HepG2 (cell line): ENCODE measurements at regions not wholly inside any gene's neighbourhood (a gene's known extent, or its start where the extent isn't known, plus 50 kb on each side); places are given as distances from the start of the nearest gene placed in this dataset.

Experiments used
- ATAC-seq: fragments of 200-7000 bp; cut with Tn5 transposase; 3 replicates; pipeline ENCODE4 v1.9.1; 2020; ENCODE audit warnings: mild to moderate bottlenecking, moderate library complexity
- BruUV-seq: library from RNA; stranded (reverse); fragments of 400-500 nt; replicated peaks from 2 replicates; lab custom pipeline; 2021; lab: Mats Ljungman, UMichigan
- CTCF ChIA-PET: fragments of 300-600 bp; formaldehyde crosslinking; extraction: SDS; loops from one replicate; lab custom pipeline; 2021; ENCODE audit warnings: low total read pairs, inconsistent platforms, low intra/inter-chr PET ratio; lab: Yijun Ruan, JAX
- POLR2A ChIA-PET: fragments of 350-600 bp; sonication (Branson Sonifier 250); formaldehyde crosslinking; loops from one replicate; lab custom pipeline; 2020; ENCODE audit warnings: antibody characterized with exemption, inconsistent platforms; lab: Yijun Ruan, JAX
- DNase-seq: peaks from one replicate; pipeline ENCODE4 v3.0.0-alpha.2; 2015; ENCODE audit warnings: low spot score
- FAIRE-seq: peaks from 3 replicates; lab custom pipeline; 2011; peaks lifted over from hg19 to GRCh38; lab: Jason Lieb, UNC
- H2AFZ ChIP-seq: one replicate; pipeline ENCODE4 v1.6.1; 2011; ENCODE audit warnings: low read length, inconsistent platforms
- H3K27ac ChIP-seq: fragments of 300-600 bp; 3 replicates; pipeline ENCODE4 v1.8.0; 2011; ENCODE audit warnings: mixed run types, mild to moderate bottlenecking, mixed read lengths, low read length, inconsistent platforms; ENCODE audit not compliant: insufficient read depth; ENCODE audit errors: extremely low read length
- H3K27me3 ChIP-seq, 2 experiments: fragments of 200-600 bp in 1 of 2; 2 replicates in 1 of 2; 3 replicates in 1 of 2; pipeline versions ENCODE4 v1.6.0 to v1.8.0; 2011; ENCODE audit warnings: low read length in 2 of 2, mild to moderate bottlenecking in 2 of 2, moderate library complexity in 2 of 2, inconsistent platforms in 1 of 2; ENCODE audit not compliant: insufficient read depth in 2 of 2, control insufficient read depth in 1 of 2
- H3K36me3 ChIP-seq, 2 experiments: fragments of 200-600 bp in 1 of 2; replicated peaks in 1 of 2; 2 replicates in 1 of 2; 3 replicates in 1 of 2; pipeline versions ENCODE4 v1.5.1 to v1.8.0; 2011; ENCODE audit warnings: low read length in 2 of 2, inconsistent platforms in 1 of 2; ENCODE audit not compliant: insufficient read depth in 2 of 2, control insufficient read depth in 1 of 2
- H3K4me1 ChIP-seq: 2 replicates; pipeline ENCODE4 v1.5.1; 2012; ENCODE audit warnings: low read length, inconsistent platforms; ENCODE audit not compliant: insufficient read depth
- H3K4me2 ChIP-seq: 2 replicates; pipeline ENCODE4 v1.6.0; 2011; ENCODE audit warnings: low read depth, low read length, inconsistent platforms
- H3K4me3 ChIP-seq, 3 experiments: fragments of 200-600 bp in 1 of 3; sonication (generic), shearing (Covaris generic) in 1 of 3; replicated peaks in 1 of 3; 2 replicates each; pipeline ENCODE4 v1.5.1; 2011 to 2016; ENCODE audit warnings: low read length in 3 of 3, inconsistent platforms in 2 of 3, low read depth in 2 of 3, mild to moderate bottlenecking in 2 of 3, control low read depth in 1 of 3, mixed read lengths in 1 of 3; ENCODE audit not compliant: insufficient read depth in 1 of 3
- H3K79me2 ChIP-seq: one replicate; pipeline ENCODE4 v1.6.1; 2011; ENCODE audit warnings: low read length, inconsistent platforms; ENCODE audit not compliant: insufficient read depth
- H3K9ac ChIP-seq: 2 replicates; pipeline ENCODE4 v1.6.0; 2011; ENCODE audit warnings: mild to moderate bottlenecking, low read depth, low read length, inconsistent platforms; ENCODE audit not compliant: insufficient read depth
- H3K9me3 ChIP-seq: 2 replicates; pipeline ENCODE4 v1.5.1; 2012; ENCODE audit warnings: mild to moderate bottlenecking, low read length
- H4K20me1 ChIP-seq: 2 replicates; pipeline ENCODE4 v1.6.0; 2011; ENCODE audit warnings: inconsistent platforms, mild to moderate bottlenecking, low read length, moderate library complexity; ENCODE audit not compliant: insufficient read depth
- E2F1 ChIP-seq: sonication (generic); formaldehyde crosslinking; IDR thresholded peaks from 2 replicates; pipeline ENCODE4 v1.5.0; 2020; ENCODE audit warnings: missing genetic modification reagents
- GFI1 ChIP-seq: sonication (generic); formaldehyde crosslinking; IDR thresholded peaks from 2 replicates; pipeline ENCODE4 v1.5.0; 2020; ENCODE audit warnings: missing genetic modification reagents, mild to moderate bottlenecking, borderline replicate concordance
- HBP1 ChIP-seq: IDR thresholded peaks from 2 replicates; pipeline ENCODE4 v1.6.1; 2016; ENCODE audit warnings: low read depth, control low read depth
- HMGXB3 ChIP-seq: sonication (generic); formaldehyde crosslinking; IDR thresholded peaks from 2 replicates; pipeline ENCODE4 v1.4.0; 2020; ENCODE audit warnings: missing genetic modification reagents, borderline replicate concordance
- SYNCRIP ChIP-seq: fragments of 200-400 bp; formaldehyde crosslinking; IDR thresholded peaks from 2 replicates; pipeline ENCODE4 v1.6.1; 2018; ENCODE audit warnings: mild to moderate bottlenecking, low read depth, low read length; ENCODE audit not compliant: insufficient read depth
- in situ Hi-C: cut with HindIII; loops from 2 replicates; pipeline ENCODE4 v1.10.0; 2017; ENCODE audit warnings: low pct_unique_long_range_greater_than_20kb; ENCODE audit not compliant: extremely low pct_ligation_motif_present
- intact Hi-C: fragments of 100-400 bp; cut with micrococcal nuclease; formaldehyde crosslinking; loops from one replicate; pipeline ENCODE4 v1.10.0; 2022; ENCODE audit not compliant: unreplicated experiment

GRCh38 chr5:114250536-114250935, 111.3 kb upstream of the KCNN2 start (continued):
- no peak for TF ChIP-seq HMGXB3 (CRISPR knock-in tag)
- TF ChIP-seq SYNCRIP: no peak

GRCh38 chr5:114252226-114252625, 109.6 kb upstream of the KCNN2 start:
- no peaks in the 10 kb centered on the region for H3K79me2 ChIP-seq
- ChIA-PET CTCF (no interaction called here), POLR2A (no interaction called here)
- TF ChIP-seq GFI1 (CRISPR knock-in tag): no peak
- TF ChIP-seq E2F1: no peak
- no peak for TF ChIP-seq HBP1 (CRISPR knock-in tag)
- no TSS peak for BruUV-seq
- no peak overlapping the region for H2AFZ ChIP-seq
- H3K27ac ChIP-seq: no peak overlapping the region
- DNase-seq (no peak), FAIRE-seq (no peak), ATAC-seq (no peak)
- H3K9ac ChIP-seq: no peak overlapping the region
- in situ Hi-C loops: no loop called here
- H4K20me1 ChIP-seq: no peaks in the 10 kb centered on the region
- no peaks in the 10 kb centered on the region for H3K36me3 ChIP-seq
- H3K9me3 ChIP-seq: no peaks in the 10 kb centered on the region
- no peak overlapping the region for H3K4me2 ChIP-seq
- no peaks in the 10 kb centered on the region for H3K4me1 ChIP-seq
- no peaks in the 10 kb centered on the region for H3K27me3 ChIP-seq
- intact Hi-C loops: no loop called here
- no peak overlapping the region for H3K4me3 ChIP-seq
